ENCODE measurements at regions not wholly inside any gene's neighbourhood (a gene's known extent, or its start where the extent isn't known, plus 50 kb on each side); places are given as distances from the start of the nearest gene placed in this dataset.

- DNase-seq = no peak
Measured at GRCh38 chr6:134477991-134478635, 160.2 kb upstream of the SGK1 start.

GRCh38 chr6:134474955-134475354 is 157.0 kb upstream of the SGK1 start:
- DNase-seq = no peak

- no peak for DNase-seq
Measured at GRCh38 chr6:134472661-134473060, 154.7 kb upstream of the SGK1 start.

- no peak for DNase-seq
Measured at GRCh38 chr6:134472046-134472445, 154.1 kb upstream of the SGK1 start.

- no peak for DNase-seq
Measured at GRCh38 chr6:134470457-134470975, 152.6 kb upstream of the SGK1 start.

GRCh38 chr6:134469702-134470456 is 152.0 kb upstream of the SGK1 start:
- DNase-seq = no peak

GRCh38 chr6:134468633-134469032 is 150.7 kb upstream of the SGK1 start:
- DNase-seq = no peak

GRCh38 chr6:134467620-134468019 is 149.7 kb upstream of the SGK1 start:
- DNase-seq = no peak

GRCh38 chr6:134466771-134467525 is 149.0 kb upstream of the SGK1 start:
- no peak for DNase-seq

- peak; percentile 47 for DNase-seq
Measured at GRCh38 chr6:134464690-134465411, 146.9 kb upstream of the SGK1 start.

GRCh38 chr6:134458857-134459657 is 141.1 kb upstream of the SGK1 start:
- peak; percentile 62 for DNase-seq

GRCh38 chr6:134457941-134458340 is 140.0 kb upstream of the SGK1 start:
- DNase-seq = no peak

GRCh38 chr6:134456226-134456625 is 138.3 kb upstream of the SGK1 start:
- DNase-seq = no peak

GRCh38 chr6:134455319-134455718 is 137.4 kb upstream of the SGK1 start:
- DNase-seq = no peak

- DNase-seq = no peak
Measured at GRCh38 chr6:134454794-134455193, 136.9 kb upstream of the SGK1 start.

GRCh38 chr6:134453792-134454510 is 136.0 kb upstream of the SGK1 start:
- DNase-seq = no peak

GRCh38 chr6:134452906-134453305 is 135.0 kb upstream of the SGK1 start:
- no peak for DNase-seq

GRCh38 chr6:134451529-134451928 is 133.6 kb upstream of the SGK1 start:
- no peak for DNase-seq

- DNase-seq = no peak
Measured at GRCh38 chr6:134449781-134450180, 131.9 kb upstream of the SGK1 start.

- DNase-seq = no peak
Measured at GRCh38 chr6:134449004-134449403, 131.1 kb upstream of the SGK1 start.

- DNase-seq = peak; percentile 90
Measured at GRCh38 chr6:134447883-134448387, 130.0 kb upstream of the SGK1 start.
